HG02759 (cell line): ENCODE measurements at regions not wholly inside any gene's neighbourhood (a gene's known extent, or its start where the extent isn't known, plus 50 kb on each side); places are given as distances from the start of the nearest gene placed in this dataset.

Experiments used
- ATAC-seq: cut with Tn5 transposase; IDR thresholded peaks from one replicate; pipeline ENCODE4 v1.9.1; 2021; ENCODE audit warnings: mild to moderate bottlenecking, moderate library complexity; ENCODE audit not compliant: unreplicated experiment

- no peak for ATAC-seq
Measured at GRCh38 chr2:41958775-41959174, 89.0 kb upstream of the PKDCC start.

- ATAC-seq, result no peak
Measured at GRCh38 chr2:41959760-41960159, 88.1 kb upstream of the PKDCC start.

- ATAC-seq, result no peak
Measured at GRCh38 chr2:41962922-41963622, 84.7 kb upstream of the PKDCC start.

GRCh38 chr2:41963661-41964525 is 83.9 kb upstream of the PKDCC start:
- no peak for ATAC-seq

GRCh38 chr2:41965173-41965908 is 82.5 kb upstream of the PKDCC start:
- ATAC-seq, result no peak

GRCh38 chr2:41965909-41966295 is 81.9 kb upstream of the PKDCC start:
- ATAC-seq, result no peak

GRCh38 chr2:41966431-41966893 is 81.4 kb upstream of the PKDCC start:
- ATAC-seq, result no peak

GRCh38 chr2:41966920-41967319 is 80.9 kb upstream of the PKDCC start:
- ATAC-seq, result no peak

GRCh38 chr2:41967476-41968181 is 80.2 kb upstream of the PKDCC start:
- ATAC-seq, result no peak

- no peak for ATAC-seq
Measured at GRCh38 chr2:41968182-41968578, 79.6 kb upstream of the PKDCC start.

- no peak for ATAC-seq
Measured at GRCh38 chr2:41970988-41971660, 76.7 kb upstream of the PKDCC start.

- ATAC-seq, result no peak
Measured at GRCh38 chr2:41972179-41972578, 75.6 kb upstream of the PKDCC start.

- ATAC-seq, result no peak
Measured at GRCh38 chr2:41972819-41973218, 75.0 kb upstream of the PKDCC start.

GRCh38 chr2:41973871-41974270 is 74.0 kb upstream of the PKDCC start:
- no peak for ATAC-seq

- no peak for ATAC-seq
Measured at GRCh38 chr2:41981417-41981816, 66.4 kb upstream of the PKDCC start.

GRCh38 chr2:41985573-41986095 is 62.2 kb upstream of the PKDCC start:
- ATAC-seq, result no peak

- ATAC-seq, result no peak
Measured at GRCh38 chr2:41989501-41990180, 58.2 kb upstream of the PKDCC start.

GRCh38 chr2:41990245-41990644 is 57.6 kb upstream of the PKDCC start:
- ATAC-seq, result no peak

GRCh38 chr2:41990688-41991087 is 57.1 kb upstream of the PKDCC start:
- ATAC-seq, result no peak
